A549 (cell line): ENCODE measurements at regions not wholly inside any gene's neighbourhood (a gene's known extent, or its start where the extent isn't known, plus 50 kb on each side); places are given as distances from the start of the nearest gene placed in this dataset.

ENCODE experiments used
- ATAC-seq, 2 experiments: fragments of 200-7000 bp in 1 of 2; fragments of >200 bp in 1 of 2; cut with Nextera tagmentation in 1 of 2; cut with Tn5 transposase in 1 of 2; 3 replicates each; pipeline versions ENCODE4 v1.8.0 to v1.9.1; 2018 to 2020; ENCODE audit warnings: mild to moderate bottlenecking in 1 of 2, moderate library complexity in 1 of 2
- CTCF ChIA-PET: fragments of 300-600 bp; sonication (Branson Sonifier 250); formaldehyde crosslinking; extraction: SDS; loops from one replicate; lab custom pipeline; 2021; ENCODE audit warnings: antibody characterized with exemption, inconsistent platforms; lab: Yijun Ruan, JAX
- POLR2A ChIA-PET: fragments of 350-600 bp; formaldehyde crosslinking; extraction: SDS; loops from one replicate; lab custom pipeline; 2021; ENCODE audit warnings: antibody characterized with exemption, inconsistent platforms; lab: Yijun Ruan, JAX
- DNase-seq, 2 experiments: peaks; one replicate each; pipeline versions ENCODE4 v3.0.0 to v3.0.0-alpha.2; 2011 to 2016; ENCODE audit warnings: low read depth in 1 of 2, low spot score in 1 of 2
- FAIRE-seq: peaks from 2 replicates; lab custom pipeline; 2011; peaks lifted over from hg19 to GRCh38; lab: Jason Lieb, UNC
- H3K27ac ChIP-seq, 2 experiments: fragments of >200 bp; sonication (Bioruptor Twin); formaldehyde crosslinking; 3 replicates each; pipeline ENCODE4 v1.5.1; 2016 to 2017
- H3K4me1 ChIP-seq: fragments of >200 bp; sonication (Bioruptor Twin); formaldehyde crosslinking; 3 replicates; pipeline ENCODE4 v1.6.1; 2016
- H3K4me2 ChIP-seq: fragments of >200 bp; sonication (Bioruptor Twin); formaldehyde crosslinking; 3 replicates; pipeline ENCODE4 v1.6.1; 2016
- H3K4me3 ChIP-seq: fragments of >200 bp; sonication (Bioruptor Twin); formaldehyde crosslinking; 3 replicates; pipeline ENCODE4 v1.5.1; 2016
- H3K9me3 ChIP-seq: fragments of >200 bp; sonication (Bioruptor Twin); formaldehyde crosslinking; 3 replicates; pipeline ENCODE4 v1.6.1; 2016
- BCL3 ChIP-seq: fragments of >200 bp; sonication (Bioruptor Twin); formaldehyde crosslinking; IDR thresholded peaks from 3 replicates; pipeline ENCODE4 v1.6.1; 2016
- CBX2 ChIP-seq: fragments of 200-600 bp; sonication (generic); IDR thresholded peaks from 2 replicates; pipeline ENCODE4 v1.6.1; 2016; ENCODE audit warnings: low read depth, mild to moderate bottlenecking, borderline replicate concordance
- CBX8 ChIP-seq: fragments of 200-600 bp; sonication (generic); IDR thresholded peaks from 2 replicates; pipeline ENCODE4 v1.6.1; 2016
- E2F6 ChIP-seq: IDR thresholded peaks from 2 replicates; pipeline ENCODE4 v1.6.1; 2012; ENCODE audit warnings: low read depth, borderline replicate concordance
- EHF ChIP-seq: fragments of 250-450 bp; sonication (Bioruptor Pico); IDR thresholded peaks from 2 replicates; pipeline ENCODE4 v1.5.0; 2020; ENCODE audit warnings: mild to moderate bottlenecking
- EP300 ChIP-seq, 2 experiments: fragments of >200 bp; sonication (Bioruptor Twin); formaldehyde crosslinking; IDR thresholded peaks; 2 replicates in 1 of 2; 3 replicates in 1 of 2; pipeline ENCODE4 v1.6.1; 2016 to 2017
- ESRRA ChIP-seq: fragments of 150-350 bp; IDR thresholded peaks from 2 replicates; pipeline ENCODE4 v1.6.1; 2014; ENCODE audit warnings: mild to moderate bottlenecking, low read length, borderline replicate concordance
- FOSB ChIP-seq: fragments of 250-450 bp; sonication (Bioruptor Pico); IDR thresholded peaks from 2 replicates; pipeline ENCODE4 v1.5.0; 2020; ENCODE audit warnings: mild to moderate bottlenecking, moderate library complexity
- FOSL2 ChIP-seq, 2 experiments: fragments of 450-650 bp in 1 of 2; fragments of >200 bp in 1 of 2; sonication (Bioruptor Twin) in 1 of 2; formaldehyde crosslinking; IDR thresholded peaks; 2 replicates each; pipeline versions ENCODE4 v1.5.0 to v1.6.1; 2016 to 2020; ENCODE audit warnings: mild to moderate bottlenecking in 1 of 2, moderate library complexity in 1 of 2
- FOXS1 ChIP-seq: fragments of 250-450 bp; sonication (Bioruptor Pico); IDR thresholded peaks from 2 replicates; pipeline ENCODE4 v1.5.0; 2020; ENCODE audit warnings: mild to moderate bottlenecking, moderate library complexity
- HOXA7 ChIP-seq: fragments of 250-450 bp; sonication (Bioruptor Pico); IDR thresholded peaks from 2 replicates; pipeline ENCODE4 v1.5.0; 2020; ENCODE audit warnings: mild to moderate bottlenecking, moderate library complexity
- HOXB5 ChIP-seq: fragments of 250-450 bp; sonication (Bioruptor Pico); IDR thresholded peaks from 2 replicates; pipeline ENCODE4 v1.5.0; 2020; ENCODE audit warnings: mild to moderate bottlenecking, moderate library complexity
- JUNB ChIP-seq: fragments of >200 bp; sonication (Bioruptor Twin); formaldehyde crosslinking; IDR thresholded peaks from 2 replicates; pipeline ENCODE4 v1.6.1; 2016
- MAFK ChIP-seq: fragments of 450-650 bp; IDR thresholded peaks from 2 replicates; pipeline ENCODE4 v1.6.1; 2014; ENCODE audit not compliant: partially characterized antibody
- MAX ChIP-seq: IDR thresholded peaks from 2 replicates; pipeline ENCODE4 v1.6.1; 2012
- MAZ ChIP-seq: fragments of 150-350 bp; IDR thresholded peaks from 2 replicates; pipeline ENCODE4 v1.6.1; 2014; ENCODE audit warnings: antibody characterized with exemption, low read depth, low read length, borderline replicate concordance
- NFE2L2 ChIP-seq: fragments of 150-350 bp; conservative IDR thresholded peaks from 2 replicates; pipeline ENCODE4 v1.6.1; 2014; ENCODE audit warnings: low read length
- POLR2AphosphoS2 ChIP-seq: conservative IDR thresholded peaks from 2 replicates; pipeline ENCODE4 v1.6.1; 2012; ENCODE audit warnings: low read length, improper control_type of control experiment, inconsistent platforms
- RFX5 ChIP-seq: fragments of 450-650 bp; IDR thresholded peaks from 2 replicates; pipeline ENCODE4 v1.7.1; 2014; ENCODE audit warnings: antibody characterized with exemption, mild to moderate bottlenecking, moderate library complexity
- TP53 ChIP-seq: fragments of 250-450 bp; sonication (Bioruptor Pico); IDR thresholded peaks from 2 replicates; pipeline ENCODE4 v1.5.0; 2021; ENCODE audit warnings: mild to moderate bottlenecking, moderate library complexity
- USF2 ChIP-seq: fragments of 450-650 bp; IDR thresholded peaks from 2 replicates; pipeline ENCODE4 v1.6.1; 2014; ENCODE audit warnings: antibody characterized with exemption
- ZC3H11A ChIP-seq: fragments of 450-650 bp; IDR thresholded peaks from 2 replicates; pipeline ENCODE4 v1.6.1; 2014; ENCODE audit warnings: antibody characterized with exemption, mild to moderate bottlenecking
- ZSCAN20 ChIP-seq: fragments of 250-450 bp; sonication (Bioruptor Pico); IDR thresholded peaks from 2 replicates; pipeline ENCODE4 v1.8.0; 2022; ENCODE audit warnings: mild to moderate bottlenecking, moderate library complexity
- WGBS: methylation state at CpG from one replicate; pipeline ENCODE4 v1.1.6; 2017; ENCODE audit errors: missing lambda C conversion rate; 5-methylcytosine and 5-hydroxymethylcytosine counted together
- TF ChIP-seq, protein P1 (sequence below): fragments of 200-600 bp; sonication (generic); IDR thresholded peaks from 2 replicates; pipeline ENCODE4 v1.6.1; 2016; ENCODE audit warnings: antibody characterized with exemption, mild to moderate bottlenecking, moderate library complexity

DNA sequence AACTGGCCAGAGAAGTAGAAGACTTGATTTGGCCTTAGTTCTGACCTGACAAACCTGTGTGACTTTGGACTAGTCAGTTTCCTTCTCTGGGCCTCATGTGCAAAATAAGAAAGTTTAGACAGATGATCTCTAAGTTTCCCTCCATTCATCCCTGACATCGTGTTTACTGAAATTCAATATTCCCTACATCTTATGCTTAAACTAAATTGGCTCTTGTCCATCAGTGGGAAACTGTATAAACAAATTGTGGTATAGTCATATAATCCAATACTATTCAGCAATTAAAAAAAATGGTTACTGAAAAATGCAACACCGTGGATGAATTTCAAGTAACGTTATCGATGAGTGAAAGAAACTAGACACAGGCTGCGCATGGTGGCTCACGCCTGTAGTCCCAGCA lies 64.4 kb upstream of the HRH1 start:
- no peak for FAIRE-seq
- no peak overlapping the region for H3K27ac ChIP-seq
- CTCF ChIA-PET, result interaction anchor here (4.1 kb wide), 1 partner anchor 29 kb away, joined by 23 read pairs; no protein-coding TSS in a partner anchor
- TF ChIP-seq HOXB5 (CRISPR knock-in tag) (no peak), ESRRA (no peak)
- TF ChIP-seq, all 56 proteins: peak for 0
- H3K4me1 ChIP-seq, result peaks cover 8% of the 10 kb centered on the region; the same call in 2 of the 3 replicates
- no peak for ATAC-seq
- WGBS, result 76% methylated on average over 6 of the region's 6 CpGs
- no peak overlapping the region for H3K4me2 ChIP-seq
- H3K4me3 ChIP-seq, result no peak overlapping the region
- POLR2A ChIA-PET, result no interaction called here
- no peak for DNase-seq
- no peaks in the 10 kb centered on the region for H3K9me3 ChIP-seq

DNA sequence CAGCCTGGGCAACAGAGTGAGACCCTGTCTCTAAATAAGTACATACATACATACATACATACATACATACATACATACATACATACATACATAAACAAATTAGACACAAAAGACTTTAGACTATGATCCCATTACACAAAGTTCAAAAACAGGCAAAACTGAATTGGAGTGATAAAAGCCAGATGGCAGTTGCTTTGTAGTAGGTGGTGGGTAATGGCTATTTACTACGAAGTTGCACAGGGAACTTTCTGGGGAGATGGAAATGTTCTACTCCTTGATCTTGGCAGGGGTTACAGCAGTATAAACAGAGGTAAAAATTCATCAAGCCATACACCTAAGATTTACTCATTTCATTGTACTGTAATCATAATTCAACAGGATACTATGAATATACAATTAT lies 63.7 kb upstream of the HRH1 start:
- Histone ChIP-seq H3K9me3 (no peaks in the 10 kb centered on the region), H3K4me1 (peaks cover 2% of the 10 kb centered on the region; the same call in 1 of the 3 replicates), H3K4me3 (no peak overlapping the region), H3K4me2 (no peak overlapping the region), H3K27ac (no peak overlapping the region)
- ChIA-PET POLR2A (no interaction called here), CTCF (interaction anchor here (1.3 to 4.1 kb wide), 2 partner anchors 29 to 332 kb away, joined by 3 to 23 read pairs; no protein-coding TSS in a partner anchor)
- FAIRE-seq (no peak), DNase-seq (no peak), ATAC-seq (no peak)
- 43% methylated on average over 1 of the region's 1 CpG for WGBS
- TF ChIP-seq HOXA7 (CRISPR knock-in tag), result no peak
- no peak for TF ChIP-seq MAX
- TF ChIP-seq BCL3, result no peak
- no peak for TF ChIP-seq ZSCAN20 (CRISPR knock-in tag)
- TF ChIP-seq EHF (CRISPR knock-in tag), result no peak
- no peak for TF ChIP-seq MAFK
- TF ChIP-seq HOXB5 (CRISPR knock-in tag), result no peak

DNA sequence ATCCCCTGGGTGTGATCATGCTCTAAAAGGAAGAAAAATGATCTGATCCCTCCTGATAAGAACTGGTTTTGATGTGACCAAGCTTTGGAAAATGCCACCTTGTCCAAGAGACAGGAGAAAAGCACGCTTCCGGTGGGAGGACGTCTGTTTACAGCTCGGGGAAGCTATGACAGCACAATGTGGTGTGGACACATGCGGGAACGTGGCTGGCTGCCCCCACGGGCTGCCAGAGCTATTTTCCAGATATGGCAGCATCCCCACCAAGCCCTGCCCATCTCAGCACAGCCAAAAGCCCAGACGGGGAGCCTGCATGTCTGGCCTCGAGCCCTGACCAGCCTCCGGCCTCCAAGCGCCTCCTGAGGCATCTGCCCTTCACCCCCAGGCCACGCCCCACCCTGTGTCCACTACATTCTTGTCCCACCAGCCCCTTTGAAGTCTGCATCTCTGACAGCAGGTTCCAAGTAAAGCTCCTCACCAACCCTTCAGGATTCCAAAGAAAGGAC lies 63.2 kb upstream of the HRH1 start:
- H3K4me2 ChIP-seq, result no peak overlapping the region
- no peak for DNase-seq
- no peak for ATAC-seq
- H3K4me1 ChIP-seq, result peaks cover 8% of the 10 kb centered on the region
- WGBS, result 68% methylated on average over 12 of the region's 12 CpGs
- peak overlapping the region in 1 of 2 experiments; percentile 3; a peak in 2 of 6 replicates for H3K27ac ChIP-seq
- TF ChIP-seq RFX5, result no peak
- TF ChIP-seq FOSL2 (IDR thresholded peaks at IDR 0.05), result no peak
- no peak for TF ChIP-seq FOSL2 (CRISPR knock-in tag; IDR thresholded peaks at IDR 0.05)
- TF ChIP-seq CBX8, result no peak
- TF ChIP-seq TP53 (CRISPR knock-in tag), result no peak
- TF ChIP-seq MAZ, result no peak
- no peak for TF ChIP-seq ZC3H11A
- TF ChIP-seq HOXA7 (CRISPR knock-in tag), result no peak
- TF ChIP-seq USF2, result no peak
- no peak for TF ChIP-seq FOXS1 (CRISPR knock-in tag)
- no peak for TF ChIP-seq EHF (CRISPR knock-in tag)
- ChIA-PET CTCF (interaction anchor here (1.1 to 4.1 kb wide), 3 partner anchors 30 to 332 kb away, joined by 3 to 23 read pairs (median 3); no protein-coding TSS in a partner anchor), POLR2A (no interaction called here)
- FAIRE-seq, result no peak
- H3K9me3 ChIP-seq, result no peaks in the 10 kb centered on the region
- no peak overlapping the region for H3K4me3 ChIP-seq

DNA sequence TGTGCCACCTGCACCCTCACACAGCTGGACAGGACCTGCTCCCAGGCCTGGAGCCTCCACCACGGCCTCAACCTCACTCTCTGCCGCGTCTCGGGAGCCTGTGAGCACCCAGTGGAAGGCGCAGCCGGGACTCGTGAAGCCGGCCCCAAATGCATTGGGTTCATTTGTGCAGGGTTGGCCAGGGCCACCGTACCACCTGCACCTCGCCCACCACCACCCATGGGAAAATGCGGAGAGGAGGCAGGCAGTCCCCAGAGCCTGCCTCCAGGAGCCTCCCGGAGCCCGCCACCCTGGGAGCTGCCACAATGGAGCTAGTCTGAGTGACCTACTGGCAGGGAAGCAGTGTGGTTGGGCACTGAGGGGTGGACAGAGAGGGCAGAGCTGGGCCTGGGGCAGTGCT lies 62.5 kb upstream of the HRH1 start:
- CTCF ChIA-PET, result interaction anchor here (1.1 to 4.1 kb wide), 4 partner anchors 9 to 333 kb away, joined by 3 to 23 read pairs (median 3); no protein-coding TSS in a partner anchor
- peak overlapping the region in 1 of 2 experiments; percentile 26; a peak in 1 of 6 replicates for H3K27ac ChIP-seq
- H3K4me2 ChIP-seq, result no peak overlapping the region
- DNase-seq (no peak), FAIRE-seq (no peak), ATAC-seq (no peak)
- H3K9me3 ChIP-seq, result no peaks in the 10 kb centered on the region
- no peak overlapping the region for H3K4me3 ChIP-seq
- WGBS, result 80% methylated on average over 8 of the region's 13 CpGs
- H3K4me1 ChIP-seq, result peaks cover 10% of the 10 kb centered on the region
- POLR2A ChIA-PET, result no interaction called here
- TF ChIP-seq JUNB (no peak), POLR2AphosphoS2 (no peak), EP300 (IDR thresholded peaks at IDR 0.05) (no peak), NFE2L2 (no peak), E2F6 (no peak), CBX2 (no peak), MAX (no peak), HOXA7 (CRISPR knock-in tag) (no peak), FOSB (CRISPR knock-in tag) (no peak)
- TF ChIP-seq, protein P1, sequence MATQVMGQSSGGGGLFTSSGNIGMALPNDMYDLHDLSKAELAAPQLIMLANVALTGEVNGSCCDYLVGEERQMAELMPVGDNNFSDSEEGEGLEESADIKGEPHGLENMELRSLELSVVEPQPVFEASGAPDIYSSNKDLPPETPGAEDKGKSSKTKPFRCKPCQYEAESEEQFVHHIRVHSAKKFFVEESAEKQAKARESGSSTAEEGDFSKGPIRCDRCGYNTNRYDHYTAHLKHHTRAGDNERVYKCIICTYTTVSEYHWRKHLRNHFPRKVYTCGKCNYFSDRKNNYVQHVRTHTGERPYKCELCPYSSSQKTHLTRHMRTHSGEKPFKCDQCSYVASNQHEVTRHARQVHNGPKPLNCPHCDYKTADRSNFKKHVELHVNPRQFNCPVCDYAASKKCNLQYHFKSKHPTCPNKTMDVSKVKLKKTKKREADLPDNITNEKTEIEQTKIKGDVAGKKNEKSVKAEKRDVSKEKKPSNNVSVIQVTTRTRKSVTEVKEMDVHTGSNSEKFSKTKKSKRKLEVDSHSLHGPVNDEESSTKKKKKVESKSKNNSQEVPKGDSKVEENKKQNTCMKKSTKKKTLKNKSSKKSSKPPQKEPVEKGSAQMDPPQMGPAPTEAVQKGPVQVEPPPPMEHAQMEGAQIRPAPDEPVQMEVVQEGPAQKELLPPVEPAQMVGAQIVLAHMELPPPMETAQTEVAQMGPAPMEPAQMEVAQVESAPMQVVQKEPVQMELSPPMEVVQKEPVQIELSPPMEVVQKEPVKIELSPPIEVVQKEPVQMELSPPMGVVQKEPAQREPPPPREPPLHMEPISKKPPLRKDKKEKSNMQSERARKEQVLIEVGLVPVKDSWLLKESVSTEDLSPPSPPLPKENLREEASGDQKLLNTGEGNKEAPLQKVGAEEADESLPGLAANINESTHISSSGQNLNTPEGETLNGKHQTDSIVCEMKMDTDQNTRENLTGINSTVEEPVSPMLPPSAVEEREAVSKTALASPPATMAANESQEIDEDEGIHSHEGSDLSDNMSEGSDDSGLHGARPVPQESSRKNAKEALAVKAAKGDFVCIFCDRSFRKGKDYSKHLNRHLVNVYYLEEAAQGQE, result no peak
